ENCODE measurements at regions not wholly inside any gene's neighbourhood (a gene's known extent, or its start where the extent isn't known, plus 50 kb on each side); places are given as distances from the start of the nearest gene placed in this dataset.
A peak's percentile ranks its signal among the peaks of the same experiment; 100 is the strongest.
"Not testable (repeated sequence)": the region's sequence is repeated elsewhere in the genome, so short reads cannot be mapped to it uniquely, and the experiment has no call there.

DNA sequence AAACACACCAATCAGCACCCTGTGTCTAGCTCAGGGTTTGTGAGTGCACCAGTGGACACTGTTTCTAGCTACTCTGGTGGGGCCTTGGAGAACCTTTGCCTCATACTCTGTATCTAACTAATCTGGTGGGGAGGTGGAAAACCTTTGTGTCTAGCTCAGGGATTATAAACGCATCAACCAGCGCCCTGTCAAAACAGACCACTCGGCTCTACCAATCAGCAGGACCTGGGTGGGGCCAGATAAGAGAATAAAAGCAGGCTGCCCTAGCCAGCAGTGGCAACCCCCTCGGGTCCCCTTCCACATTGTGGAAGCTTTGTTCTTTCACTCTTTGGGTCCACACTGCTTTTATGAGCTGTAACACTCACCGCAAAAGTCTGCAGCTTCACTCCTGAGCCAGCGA is 121.8 kb downstream of the FSCB start:
- DNase-seq = not testable (repeated sequence)

GRCh38 chr14:44384601-44385293 is 122.3 kb downstream of the FSCB start:
- DNase-seq = not testable (repeated sequence)

- DNase-seq = peak; percentile 27
These were observed 123.0 kb downstream of the FSCB start for GRCh38 chr14:44384093-44384492.

GRCh38 chr14:44383636-44384035 is 123.4 kb downstream of the FSCB start:
- DNase-seq = no peak

DNA sequence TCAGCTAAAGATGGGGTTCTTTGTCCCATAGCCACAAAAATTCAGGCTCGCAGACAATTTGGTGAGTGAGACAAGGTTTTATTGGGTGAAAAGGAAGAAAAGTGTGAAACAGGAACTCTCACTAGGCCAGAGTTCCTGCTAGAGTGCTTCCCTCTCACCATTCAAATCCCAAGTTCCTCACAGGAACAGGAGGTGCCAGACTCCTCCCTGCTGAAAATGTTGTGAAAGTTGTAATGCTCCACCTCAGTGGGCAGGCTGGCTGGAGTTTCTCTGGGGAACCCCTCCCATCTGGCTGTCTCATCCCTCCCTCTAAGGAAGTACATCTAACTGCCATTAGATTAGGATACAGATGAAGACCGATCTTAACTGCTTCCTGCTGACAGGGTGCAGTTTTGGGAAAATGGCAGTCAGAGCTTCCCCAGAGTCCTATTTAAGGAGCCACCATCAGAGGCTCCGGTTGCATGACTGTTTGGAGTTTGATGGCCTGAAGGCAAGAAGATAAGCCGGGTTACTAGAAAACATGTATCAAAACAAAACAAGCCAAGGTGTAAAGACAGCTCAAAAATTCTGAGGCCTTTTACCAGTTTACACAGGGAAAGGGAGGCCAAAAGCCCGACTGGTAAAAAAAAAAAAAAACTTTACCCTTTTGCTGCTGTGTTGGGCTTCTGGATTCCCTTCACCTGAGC is 127.6 kb downstream of the FSCB start:
- DNase-seq = no peak

DNA sequence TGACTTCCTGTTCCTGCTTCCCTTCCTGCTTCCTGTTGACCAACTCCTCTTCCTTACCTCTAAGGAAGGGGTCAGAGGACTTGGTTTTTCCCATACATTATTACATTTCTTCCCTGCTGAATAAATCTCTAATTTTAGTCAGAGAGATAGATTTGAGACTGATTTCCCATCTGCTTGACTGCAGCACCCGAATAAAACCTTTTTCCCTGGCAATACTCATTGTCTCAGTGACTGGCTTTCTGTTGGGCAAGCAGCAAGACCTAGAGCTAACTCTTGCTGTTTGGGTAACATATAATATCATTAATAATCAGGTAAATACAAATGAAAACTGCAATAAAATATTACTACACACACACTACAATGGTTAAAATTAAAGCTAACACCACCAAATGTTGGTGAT is 132.2 kb downstream of the FSCB start:
- no peak for DNase-seq

DNA sequence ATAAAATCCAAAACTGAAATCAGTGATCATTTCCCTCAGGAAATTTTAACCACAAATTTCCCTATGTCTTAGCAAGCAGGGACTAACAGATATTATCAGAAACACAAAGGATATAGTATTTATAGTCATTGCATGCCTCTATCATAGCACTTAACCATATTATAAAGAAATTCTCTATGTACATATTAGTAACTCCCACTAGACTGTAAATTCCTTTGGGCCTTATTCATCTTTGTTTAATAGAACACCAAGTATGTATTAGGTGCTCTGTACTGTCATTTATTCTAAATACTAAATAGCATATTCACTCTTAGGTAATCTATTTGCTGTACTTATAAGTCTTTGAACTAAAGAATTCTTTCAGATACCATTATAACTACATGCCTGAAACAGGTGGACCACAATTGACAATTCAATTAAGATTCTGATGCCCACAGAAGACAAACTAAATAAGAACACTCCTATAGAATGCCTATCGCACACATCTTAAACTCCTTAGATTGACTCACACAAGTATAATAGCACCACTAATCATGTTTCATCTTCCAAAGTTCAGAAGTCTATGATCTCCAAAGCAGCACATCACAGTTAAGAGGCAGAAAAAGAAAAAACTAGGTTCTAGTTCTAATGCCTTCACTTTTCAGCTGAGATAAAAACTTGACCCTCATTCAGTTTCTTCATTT is 134.1 kb downstream of the FSCB start:
- DNase-seq = no peak

DNA sequence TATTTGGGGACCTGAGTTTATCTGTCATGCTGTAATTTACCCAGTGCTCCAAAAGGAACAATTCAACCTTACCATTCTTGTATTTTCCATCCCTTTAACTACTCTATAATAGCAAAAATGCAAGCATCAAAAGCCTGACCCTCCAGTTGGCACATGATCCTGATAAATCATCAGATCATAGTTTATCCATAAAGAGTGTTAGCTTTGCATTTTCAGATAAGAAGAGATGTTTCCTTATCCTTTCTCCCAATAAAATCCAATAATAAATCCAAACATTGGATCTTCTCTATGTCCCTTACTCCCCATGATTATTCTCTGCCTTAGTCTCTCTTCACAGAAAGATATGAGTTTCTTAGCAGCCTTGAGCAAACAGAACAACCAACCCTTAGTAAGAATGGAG is 134.9 kb downstream of the FSCB start:
- DNase-seq = no peak

DNA sequence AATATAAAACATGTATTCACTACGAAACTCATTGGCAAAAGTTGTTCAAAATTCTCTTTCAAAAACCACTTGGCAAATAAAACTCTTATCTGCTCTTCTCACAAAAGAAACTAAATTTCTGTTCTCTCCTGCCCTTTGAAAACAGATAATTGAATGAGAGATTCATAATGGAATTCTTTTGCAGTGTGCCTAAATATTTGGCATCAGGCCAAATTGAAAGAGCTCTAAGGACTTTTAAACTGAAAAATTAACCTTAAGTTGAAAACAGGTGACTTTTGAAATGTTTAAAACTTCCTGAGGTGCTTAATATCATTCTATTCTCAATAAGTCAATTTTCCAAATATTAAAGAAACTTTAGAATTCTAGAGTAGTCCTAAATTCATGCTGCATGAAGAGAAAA is 136.4 kb downstream of the FSCB start:
- peak; percentile 1 for DNase-seq

DNA sequence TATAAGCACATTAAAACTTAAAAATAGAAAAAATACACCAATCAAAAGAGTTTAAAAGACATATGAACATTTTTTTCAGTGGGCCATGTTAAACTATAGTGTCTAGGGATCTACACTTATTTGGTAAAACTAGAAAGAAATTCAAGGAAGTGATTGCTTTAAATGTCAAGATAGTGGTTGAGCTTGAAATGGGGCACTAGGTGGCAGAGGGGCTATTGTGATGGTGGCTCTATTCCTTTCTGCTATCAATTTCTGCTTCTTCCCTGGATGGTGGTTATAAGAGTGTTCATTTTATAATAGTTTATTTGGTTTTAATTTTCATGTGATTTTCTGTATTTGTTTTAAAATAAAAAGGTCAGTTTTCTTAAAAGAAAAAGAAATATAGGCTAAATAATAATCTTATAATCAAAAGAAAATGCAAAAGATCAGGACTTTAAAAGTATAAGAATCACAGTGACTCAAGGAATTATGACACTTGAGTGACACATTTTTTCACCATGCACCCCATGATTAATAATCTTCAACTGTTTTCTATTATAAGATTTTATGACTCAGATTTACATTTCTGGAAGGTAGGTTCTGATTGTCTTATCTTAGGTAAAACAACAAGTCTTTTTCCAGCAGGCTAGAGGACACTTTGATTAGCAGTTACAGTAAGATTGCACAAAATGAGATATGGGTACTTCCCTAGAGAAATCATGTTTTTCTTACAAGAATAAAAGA is 137.5 kb downstream of the FSCB start:
- peak; percentile 47 for DNase-seq

GRCh38 chr14:44361083-44361482 is 146.0 kb downstream of the FSCB start:
- DNase-seq = no peak

DNA sequence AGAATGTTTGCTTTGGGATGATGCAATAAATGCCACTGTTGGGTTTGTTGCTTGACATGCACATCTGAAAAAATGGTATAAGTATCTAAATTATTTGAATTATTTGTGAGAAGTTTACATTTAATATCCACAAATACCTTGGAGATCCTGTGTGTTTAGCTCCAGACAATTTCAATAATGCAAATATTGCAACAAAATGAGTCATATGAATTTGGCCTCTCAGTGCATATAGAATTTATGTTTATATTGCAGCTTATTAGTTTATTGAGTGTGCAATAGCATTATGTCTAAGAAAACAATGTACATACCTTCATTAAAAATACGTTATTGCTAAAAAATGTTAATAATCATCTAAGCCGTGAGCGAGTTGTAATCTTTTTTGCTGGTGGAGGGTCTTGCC is 153.3 kb downstream of the FSCB start:
- DNase-seq = no peak

GRCh38 chr14:44352201-44352600 is 154.9 kb downstream of the FSCB start:
- no peak for DNase-seq

GRCh38 chr14:44347316-44347715 is 159.8 kb downstream of the FSCB start:
- DNase-seq = no peak

GRCh38 chr14:44341116-44341515 is 166.0 kb downstream of the FSCB start:
- peak; percentile 63 for DNase-seq

GRCh38 chr14:44339862-44340261 is 167.2 kb downstream of the FSCB start:
- no peak for DNase-seq

DNA sequence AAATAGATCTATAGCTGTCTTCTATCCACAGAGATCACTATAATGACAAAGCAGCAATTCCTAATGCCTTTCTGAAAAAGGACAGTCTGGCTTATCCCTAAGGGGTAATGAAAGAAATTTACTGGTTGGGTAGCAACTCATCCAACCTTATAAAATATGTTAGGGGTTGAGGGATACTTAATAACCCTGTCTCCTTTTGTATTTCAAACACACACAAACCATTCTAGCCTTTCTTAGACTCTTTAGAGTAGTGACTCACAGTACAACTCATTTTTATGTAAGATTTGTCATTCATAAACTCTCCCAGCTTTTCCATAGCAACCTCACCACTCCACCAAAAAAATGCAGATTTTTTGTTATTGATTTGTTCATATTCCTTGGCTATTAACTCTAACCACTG is 167.9 kb downstream of the FSCB start:
- no peak for DNase-seq

DNA sequence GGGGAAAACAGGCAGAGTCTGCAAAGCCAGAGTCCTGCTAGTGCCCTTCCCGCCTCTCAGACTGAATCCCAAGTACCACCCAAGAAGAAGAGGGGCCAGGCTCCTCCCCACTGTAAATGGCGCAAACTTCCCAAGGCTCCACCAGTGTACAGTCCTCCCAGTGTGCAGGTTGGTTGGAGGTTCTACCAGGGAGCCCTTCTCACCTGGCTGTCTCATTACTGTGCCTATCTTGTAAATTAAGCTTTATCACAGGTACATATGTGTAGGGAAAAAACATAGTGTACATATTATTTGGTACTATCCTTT is 189.7 kb downstream of the FSCB start:
- peak; percentile 18 for DNase-seq

- peak; percentile 71 for DNase-seq
These were observed 190.2 kb downstream of the FSCB start for GRCh38 chr14:44316647-44317440.

DNA sequence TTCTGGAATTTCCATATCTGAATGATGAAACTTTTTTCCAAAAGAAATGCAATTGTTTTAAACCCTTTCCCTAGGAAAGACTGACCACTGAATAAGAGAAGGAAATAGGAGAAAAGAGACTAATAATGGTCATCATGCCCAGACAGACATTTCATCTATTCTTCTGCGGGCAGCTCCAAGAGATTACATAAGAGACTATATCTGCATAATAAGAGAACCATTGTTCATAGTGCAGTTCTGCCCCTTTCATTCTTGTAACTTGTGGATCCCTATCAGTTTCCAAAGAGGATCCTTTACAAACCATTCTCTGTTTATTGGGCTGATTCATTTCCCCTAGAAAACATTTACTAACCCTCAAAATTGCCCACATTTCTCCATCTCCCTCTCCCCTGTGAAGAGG is 197.8 kb downstream of the FSCB start:
- no peak for DNase-seq

DNA sequence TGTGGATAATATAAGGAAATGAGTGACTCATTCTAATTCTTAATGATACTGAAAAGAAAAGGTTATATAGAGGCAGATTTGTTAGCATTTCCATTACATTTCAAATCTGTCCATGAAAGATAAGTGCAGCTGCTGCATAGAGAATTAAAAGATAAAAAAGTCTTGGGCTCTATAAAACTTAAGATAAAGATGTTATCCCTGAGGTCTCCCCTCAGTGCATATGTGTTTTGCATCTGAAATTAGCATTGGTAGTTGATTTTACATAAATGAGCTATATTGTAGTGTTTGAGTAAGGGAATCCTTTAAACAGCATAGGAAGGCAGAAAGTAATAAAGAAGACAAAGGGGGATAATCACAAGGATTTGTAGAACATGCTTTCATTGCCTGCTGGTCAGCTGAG is 206.2 kb downstream of the FSCB start:
- DNase-seq = peak; percentile 76

DNA sequence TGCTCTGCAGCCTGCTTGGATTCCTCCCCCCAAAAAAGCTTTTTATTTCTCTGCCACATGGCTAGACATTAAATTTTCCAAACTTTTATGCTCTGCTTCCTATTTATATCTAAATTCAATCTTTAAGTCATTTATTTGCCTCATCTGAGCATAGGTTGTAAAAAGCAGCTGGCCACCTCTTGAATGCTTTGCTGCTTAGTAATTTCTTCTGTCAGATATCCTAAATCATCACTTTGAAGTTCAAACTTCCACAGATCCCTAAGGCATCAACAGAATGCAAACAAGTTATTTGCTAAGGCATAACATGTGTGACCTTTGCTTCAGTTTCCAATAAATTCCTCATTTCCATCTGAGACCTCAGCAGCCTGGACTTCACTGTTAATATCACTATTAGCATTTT is 209.6 kb downstream of the FSCB start:
- no peak for DNase-seq

GRCh38 chr14:44291366-44291915 is 215.6 kb downstream of the FSCB start:
- DNase-seq = no peak
